ENCODE measurements at regions not wholly inside any gene's neighbourhood (a gene's known extent, or its start where the extent isn't known, plus 50 kb on each side); places are given as distances from the start of the nearest gene placed in this dataset.

GRCh38 chr16:52101246-52101645 lies 445.7 kb downstream of the TOX3 start:
- no peak for DNase-seq

- no peak for DNase-seq
Measured at GRCh38 chr16:52099382-52099781, 447.6 kb downstream of the TOX3 start.

GRCh38 chr16:52095471-52095870 lies 451.5 kb downstream of the TOX3 start:
- no peak for DNase-seq

GRCh38 chr16:52092126-52092525 lies 454.8 kb downstream of the TOX3 start:
- no peak for DNase-seq

- DNase-seq, result no peak
Measured at GRCh38 chr16:52090080-52090479, 456.9 kb downstream of the TOX3 start.

GRCh38 chr16:52089476-52089875 lies 457.5 kb downstream of the TOX3 start:
- no peak for DNase-seq

- DNase-seq, result no peak
Measured at GRCh38 chr16:52086901-52087300, 460.0 kb downstream of the TOX3 start.

GRCh38 chr16:52078716-52079655 lies 468.0 kb downstream of the TOX3 start:
- no peak for DNase-seq

- DNase-seq, result no peak
Measured at GRCh38 chr16:52077607-52078006, 469.3 kb downstream of the TOX3 start.

- no peak for DNase-seq
Measured at GRCh38 chr16:52076801-52077201, 470.1 kb downstream of the TOX3 start.

GRCh38 chr16:52076332-52076731 lies 470.6 kb downstream of the TOX3 start:
- no peak for DNase-seq

GRCh38 chr16:52074133-52074532 lies 472.8 kb downstream of the TOX3 start:
- DNase-seq, result no peak

- no peak for DNase-seq
Measured at GRCh38 chr16:52073024-52073423, 473.9 kb downstream of the TOX3 start.

- no peak for DNase-seq
Measured at GRCh38 chr16:52071101-52071500, 475.8 kb downstream of the TOX3 start.

- no peak for DNase-seq
Measured at GRCh38 chr16:52070341-52071057, 476.4 kb downstream of the TOX3 start.

- DNase-seq, result peak; percentile 19
Measured at GRCh38 chr16:52069866-52070265, 477.1 kb downstream of the TOX3 start.

- peak; percentile 21 for DNase-seq
Measured at GRCh38 chr16:52068447-52069074, 478.4 kb downstream of the TOX3 start.

GRCh38 chr16:52066962-52067361 lies 480.0 kb downstream of the TOX3 start:
- DNase-seq, result no peak

GRCh38 chr16:52056259-52056658 lies 490.7 kb downstream of the TOX3 start:
- DNase-seq, result no peak

GRCh38 chr16:52055381-52055780 lies 491.6 kb downstream of the TOX3 start:
- DNase-seq, result no peak

- no peak for DNase-seq
Measured at GRCh38 chr16:52054326-52054725, 492.6 kb downstream of the TOX3 start.

GRCh38 chr16:52052818-52053217 lies 494.1 kb downstream of the TOX3 start:
- DNase-seq, result no peak

GRCh38 chr16:52051414-52052172 lies 495.4 kb downstream of the TOX3 start:
- no peak for DNase-seq

All from NCI-H526 treated with DMSO at 0.1 percent for 48 hours (cell line).